ENCODE measurements at regions not wholly inside any gene's neighbourhood (a gene's known extent, or its start where the extent isn't known, plus 50 kb on each side); places are given as distances from the start of the nearest gene placed in this dataset.

GRCh38 chr2:5834501-5834900 is 142.3 kb downstream of the SOX11 start:
- no peak for DNase-seq
- in situ Hi-C loops (cut with MboI; ENCODE audit: low pct_unique_long_range_greater_than_20kb, low sequenced_read_pairs): no loop called here

- no peak for DNase-seq
- in situ Hi-C loops (cut with MboI; ENCODE audit: low pct_unique_long_range_greater_than_20kb, low sequenced_read_pairs): no loop called here
Measured at GRCh38 chr2:5839550-5839949, 147.4 kb downstream of the SOX11 start.

- DNase-seq: no peak
- in situ Hi-C loops (cut with MboI; ENCODE audit: low pct_unique_long_range_greater_than_20kb, low sequenced_read_pairs): no loop called here
Measured at GRCh38 chr2:5841126-5841525, 148.9 kb downstream of the SOX11 start.

- in situ Hi-C loops (cut with MboI; ENCODE audit: low pct_unique_long_range_greater_than_20kb, low sequenced_read_pairs): no loop called here
- no peak for DNase-seq
Measured at GRCh38 chr2:5842326-5842725, 150.1 kb downstream of the SOX11 start.

GRCh38 chr2:5845798-5846330 is 153.7 kb downstream of the SOX11 start:
- in situ Hi-C loops (cut with MboI; ENCODE audit: low pct_unique_long_range_greater_than_20kb, low sequenced_read_pairs): no loop called here
- DNase-seq: peak; percentile 1

- DNase-seq: no peak
- in situ Hi-C loops (cut with MboI; ENCODE audit: low pct_unique_long_range_greater_than_20kb, low sequenced_read_pairs): no loop called here
Measured at GRCh38 chr2:5846881-5847280, 154.7 kb downstream of the SOX11 start.

- in situ Hi-C loops (cut with MboI; ENCODE audit: low pct_unique_long_range_greater_than_20kb, low sequenced_read_pairs): no loop called here
- DNase-seq: no peak
Measured at GRCh38 chr2:5849562-5849961, 157.4 kb downstream of the SOX11 start.

- no peak for DNase-seq
- in situ Hi-C loops (cut with MboI; ENCODE audit: low pct_unique_long_range_greater_than_20kb, low sequenced_read_pairs): no loop called here
Measured at GRCh38 chr2:5851410-5851809, 159.2 kb downstream of the SOX11 start.

GRCh38 chr2:5854797-5855196 is 162.6 kb downstream of the SOX11 start:
- in situ Hi-C loops (cut with MboI; ENCODE audit: low pct_unique_long_range_greater_than_20kb, low sequenced_read_pairs): no loop called here
- no peak for DNase-seq

- in situ Hi-C loops (cut with MboI; ENCODE audit: low pct_unique_long_range_greater_than_20kb, low sequenced_read_pairs): no loop called here
- no peak for DNase-seq
Measured at GRCh38 chr2:5867056-5867455, 174.9 kb downstream of the SOX11 start.

- in situ Hi-C loops (cut with MboI; ENCODE audit: low pct_unique_long_range_greater_than_20kb, low sequenced_read_pairs): no loop called here
- no peak for DNase-seq
Measured at GRCh38 chr2:5868931-5869330, 176.7 kb downstream of the SOX11 start.

GRCh38 chr2:5869936-5870335 is 177.8 kb downstream of the SOX11 start:
- in situ Hi-C loops (cut with MboI; ENCODE audit: low pct_unique_long_range_greater_than_20kb, low sequenced_read_pairs): no loop called here
- DNase-seq: no peak

GRCh38 chr2:5877360-5877759 is 185.2 kb downstream of the SOX11 start:
- in situ Hi-C loops (cut with MboI; ENCODE audit: low pct_unique_long_range_greater_than_20kb, low sequenced_read_pairs): no loop called here
- no peak for DNase-seq

GRCh38 chr2:5885451-5886173 is 193.4 kb downstream of the SOX11 start:
- in situ Hi-C loops (cut with MboI; ENCODE audit: low pct_unique_long_range_greater_than_20kb, low sequenced_read_pairs): no loop called here
- DNase-seq: no peak

GRCh38 chr2:5886462-5886861 is 194.3 kb downstream of the SOX11 start:
- in situ Hi-C loops (cut with MboI; ENCODE audit: low pct_unique_long_range_greater_than_20kb, low sequenced_read_pairs): no loop called here

GRCh38 chr2:5888126-5888525 is 195.9 kb downstream of the SOX11 start:
- DNase-seq: no peak
- in situ Hi-C loops (cut with MboI; ENCODE audit: low pct_unique_long_range_greater_than_20kb, low sequenced_read_pairs): no loop called here

More at GRCh38 chr2:5886462-5886861, 194.3 kb downstream of the SOX11 start:
- no peak for DNase-seq

GRCh38 chr2:5889519-5889918 is 197.3 kb downstream of the SOX11 start:
- DNase-seq: no peak
- in situ Hi-C loops (cut with MboI; ENCODE audit: low pct_unique_long_range_greater_than_20kb, low sequenced_read_pairs): no loop called here

GRCh38 chr2:5894355-5894754 is 202.2 kb downstream of the SOX11 start:
- in situ Hi-C loops (cut with MboI; ENCODE audit: low pct_unique_long_range_greater_than_20kb, low sequenced_read_pairs): no loop called here
- DNase-seq: no peak

GRCh38 chr2:5895284-5895683 is 203.1 kb downstream of the SOX11 start:
- in situ Hi-C loops (cut with MboI; ENCODE audit: low pct_unique_long_range_greater_than_20kb, low sequenced_read_pairs): no loop called here
- no peak for DNase-seq

- DNase-seq: no peak
- in situ Hi-C loops (cut with MboI; ENCODE audit: low pct_unique_long_range_greater_than_20kb, low sequenced_read_pairs): no loop called here
Measured at GRCh38 chr2:5897249-5897648, 205.1 kb downstream of the SOX11 start.

GRCh38 chr2:5898667-5899066 is 206.5 kb downstream of the SOX11 start:
- in situ Hi-C loops (cut with MboI; ENCODE audit: low pct_unique_long_range_greater_than_20kb, low sequenced_read_pairs): no loop called here
- no peak for DNase-seq
